ENCODE measurements at regions not wholly inside any gene's neighbourhood (a gene's known extent, or its start where the extent isn't known, plus 50 kb on each side); places are given as distances from the start of the nearest gene placed in this dataset.

GRCh38 chr13:71378961-71379905, 487.8 kb downstream of the DACH1 start:
- CTCF ChIA-PET, result no interaction called here
- TF ChIP-seq EZH2 (IDR thresholded peaks at IDR 0.05; ENCODE audit: borderline replicate concordance, low read depth, low read length, severe bottlenecking), result no peak
- FAIRE-seq, result no peak
- DNase-seq (ENCODE audit: low read depth, low spot score), result peak; percentile 46
- H3K4me3 ChIP-seq (replicated peaks in 1 of 3; ENCODE audit: insufficient read depth in 1 of 3, low read depth in 1 of 3, low read length in 3 of 3), result peak overlapping the region in 2 of 3 experiments; percentile 6 to 37
- H3K9me3 ChIP-seq (replicated peaks; ENCODE audit: control insufficient read depth, insufficient read depth, low read length), result no peaks in the 10 kb centered on the region
- POLR2A ChIA-PET, result no interaction called here
- H3K4me1 ChIP-seq (ENCODE audit: control insufficient read depth, extremely low read depth, insufficient read depth, low read length), result no peaks in the 10 kb centered on the region
- H4K20me1 ChIP-seq (replicated peaks; ENCODE audit: control insufficient read depth, extremely low read depth, insufficient read depth, low read length), result no peaks in the 10 kb centered on the region
- H3K9ac ChIP-seq (replicated peaks; ENCODE audit: extremely low read depth, insufficient read depth, low read length), result peak overlapping the region; percentile 19
- no peak overlapping the region for H3K27ac ChIP-seq (ENCODE audit: insufficient read depth, low read depth, low read length)
- no TSS peak for BruUV-seq (replicated peaks)
- H2AFZ ChIP-seq (ENCODE audit: low read depth, low read length), result peak overlapping the region; percentile 72
- dilution Hi-C loops (cut with MboI; ENCODE audit: extremely low pct_ligation_motif_present, low sequenced_read_pairs) (no loop called here), intact Hi-C loops (cut with micrococcal nuclease) (no loop called here)
- H3K27me3 ChIP-seq (ENCODE audit: control insufficient read depth in 2 of 2, insufficient read depth in 2 of 2, low read length in 2 of 2), result no peaks in the 10 kb centered on the region
- H3K4me2 ChIP-seq (ENCODE audit: insufficient read depth, low read length), result peak overlapping the region; percentile 69
- no peaks in the 10 kb centered on the region for H3K36me3 ChIP-seq (ENCODE audit: control insufficient read depth in 2 of 2, extremely low read depth in 1 of 2, insufficient read depth in 2 of 2, low read length in 2 of 2)
- H3K79me2 ChIP-seq (ENCODE audit: control insufficient read depth, insufficient read depth, low read length), result no peaks in the 10 kb centered on the region
- no peaks in the 10 kb centered on the region for H3K9me1 ChIP-seq (replicated peaks; ENCODE audit: control insufficient read depth, extremely low read depth, insufficient read depth, low read length)

- no peak overlapping the region for H3K4me3 ChIP-seq (replicated peaks in 1 of 3; ENCODE audit: insufficient read depth in 1 of 3, low read depth in 1 of 3, low read length in 3 of 3)
- H3K4me2 ChIP-seq (ENCODE audit: insufficient read depth, low read length), result no peak overlapping the region
- ChIA-PET CTCF (interaction anchor here (1.7 kb wide), 1 partner anchor 504 kb away, joined by 4 read pairs; no protein-coding TSS in a partner anchor), POLR2A (no interaction called here)
- dilution Hi-C loops (cut with MboI; ENCODE audit: extremely low pct_ligation_motif_present, low sequenced_read_pairs), result no loop called here
- no peaks in the 10 kb centered on the region for H3K27me3 ChIP-seq (ENCODE audit: control insufficient read depth in 2 of 2, insufficient read depth in 2 of 2, low read length in 2 of 2)
- FAIRE-seq, result no peak
- TF ChIP-seq FOS (IDR thresholded peaks at IDR 0.05; ENCODE audit: borderline replicate concordance, insufficient read depth, low read length) (no peak), POLR2AphosphoS5 (IDR thresholded peaks at IDR 0.05; ENCODE audit: insufficient read depth, low read depth, low read length) (no peak), MYC (IDR thresholded peaks at IDR 0.05; ENCODE audit: low read depth, low read length) (no peak), JUN (IDR thresholded peaks at IDR 0.05; ENCODE audit: borderline replicate concordance, insufficient read depth, insufficient read length, low read depth) (no peak), MAX (IDR thresholded peaks at IDR 0.05; ENCODE audit: insufficient read depth, insufficient read length) (no peak), POLR2A (IDR thresholded peaks at IDR 0.05; ENCODE audit: low read depth, low read length) (no peak), EZH2 (IDR thresholded peaks at IDR 0.05; ENCODE audit: borderline replicate concordance, low read depth, low read length, severe bottlenecking) (no peak), GATA2 (IDR thresholded peaks at IDR 0.05; ENCODE audit: insufficient read depth, insufficient read length, low read depth, low read length) (no peak)
- no peaks in the 10 kb centered on the region for H3K9me1 ChIP-seq (replicated peaks; ENCODE audit: control insufficient read depth, extremely low read depth, insufficient read depth, low read length)
- H3K4me1 ChIP-seq (ENCODE audit: control insufficient read depth, extremely low read depth, insufficient read depth, low read length), result no peaks in the 10 kb centered on the region
- no peaks in the 10 kb centered on the region for H3K9me3 ChIP-seq (replicated peaks; ENCODE audit: control insufficient read depth, insufficient read depth, low read length)
- DNase-seq (ENCODE audit: low read depth, low spot score), result no peak
- no peak overlapping the region for H3K9ac ChIP-seq (replicated peaks; ENCODE audit: extremely low read depth, insufficient read depth, low read length)
- BruUV-seq (replicated peaks), result no TSS peak
- intact Hi-C loops (cut with micrococcal nuclease), result no loop called here
- no peak overlapping the region for H2AFZ ChIP-seq (ENCODE audit: low read depth, low read length)
- no peaks in the 10 kb centered on the region for H4K20me1 ChIP-seq (replicated peaks; ENCODE audit: control insufficient read depth, extremely low read depth, insufficient read depth, low read length)
- H3K27ac ChIP-seq (ENCODE audit: insufficient read depth, low read depth, low read length), result no peak overlapping the region
- H3K36me3 ChIP-seq (ENCODE audit: control insufficient read depth in 2 of 2, extremely low read depth in 1 of 2, insufficient read depth in 2 of 2, low read length in 2 of 2), result no peaks in the 10 kb centered on the region
- no peaks in the 10 kb centered on the region for H3K79me2 ChIP-seq (ENCODE audit: control insufficient read depth, insufficient read depth, low read length)
Observed at GRCh38 chr13:71374471-71375049, 492.4 kb downstream of the DACH1 start.
